ENCODE measurements at regions not wholly inside any gene's neighbourhood (a gene's known extent, or its start where the extent isn't known, plus 50 kb on each side); places are given as distances from the start of the nearest gene placed in this dataset.

DNA sequence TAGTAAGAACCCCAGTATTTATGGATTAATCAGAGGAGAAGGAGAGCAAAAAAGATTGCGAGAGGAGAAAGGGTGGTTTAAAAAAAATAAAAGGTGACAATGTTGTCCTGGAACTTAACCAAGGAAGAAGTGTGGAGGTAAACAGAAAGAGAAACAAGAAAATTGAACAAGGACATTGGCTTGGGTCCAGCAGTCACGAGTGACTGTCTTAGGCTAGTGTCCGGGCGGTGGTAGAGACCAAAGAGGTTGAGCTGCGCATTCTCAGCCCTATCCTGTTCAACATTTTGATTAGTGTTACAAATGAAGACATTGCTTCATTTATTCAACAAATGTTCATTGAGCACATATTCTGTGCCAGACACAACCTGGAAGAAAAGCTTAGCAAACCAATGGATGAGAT is 329.9 kb downstream of the FGFR2 start:
- TF ChIP-seq, protein P1, sequence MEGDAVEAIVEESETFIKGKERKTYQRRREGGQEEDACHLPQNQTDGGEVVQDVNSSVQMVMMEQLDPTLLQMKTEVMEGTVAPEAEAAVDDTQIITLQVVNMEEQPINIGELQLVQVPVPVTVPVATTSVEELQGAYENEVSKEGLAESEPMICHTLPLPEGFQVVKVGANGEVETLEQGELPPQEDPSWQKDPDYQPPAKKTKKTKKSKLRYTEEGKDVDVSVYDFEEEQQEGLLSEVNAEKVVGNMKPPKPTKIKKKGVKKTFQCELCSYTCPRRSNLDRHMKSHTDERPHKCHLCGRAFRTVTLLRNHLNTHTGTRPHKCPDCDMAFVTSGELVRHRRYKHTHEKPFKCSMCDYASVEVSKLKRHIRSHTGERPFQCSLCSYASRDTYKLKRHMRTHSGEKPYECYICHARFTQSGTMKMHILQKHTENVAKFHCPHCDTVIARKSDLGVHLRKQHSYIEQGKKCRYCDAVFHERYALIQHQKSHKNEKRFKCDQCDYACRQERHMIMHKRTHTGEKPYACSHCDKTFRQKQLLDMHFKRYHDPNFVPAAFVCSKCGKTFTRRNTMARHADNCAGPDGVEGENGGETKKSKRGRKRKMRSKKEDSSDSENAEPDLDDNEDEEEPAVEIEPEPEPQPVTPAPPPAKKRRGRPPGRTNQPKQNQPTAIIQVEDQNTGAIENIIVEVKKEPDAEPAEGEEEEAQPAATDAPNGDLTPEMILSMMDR (IDR thresholded peaks at IDR 0.05; ENCODE audit: insufficient read depth, low read length, poor library complexity, severe bottlenecking), result no peak
- TF ChIP-seq EZH2phosphoT487 (conservative IDR thresholded peaks at IDR 0.05; ENCODE audit: low read length), result no peak
